ENCODE measurements at regions not wholly inside any gene's neighbourhood (a gene's known extent, or its start where the extent isn't known, plus 50 kb on each side); places are given as distances from the start of the nearest gene placed in this dataset.

DNA sequence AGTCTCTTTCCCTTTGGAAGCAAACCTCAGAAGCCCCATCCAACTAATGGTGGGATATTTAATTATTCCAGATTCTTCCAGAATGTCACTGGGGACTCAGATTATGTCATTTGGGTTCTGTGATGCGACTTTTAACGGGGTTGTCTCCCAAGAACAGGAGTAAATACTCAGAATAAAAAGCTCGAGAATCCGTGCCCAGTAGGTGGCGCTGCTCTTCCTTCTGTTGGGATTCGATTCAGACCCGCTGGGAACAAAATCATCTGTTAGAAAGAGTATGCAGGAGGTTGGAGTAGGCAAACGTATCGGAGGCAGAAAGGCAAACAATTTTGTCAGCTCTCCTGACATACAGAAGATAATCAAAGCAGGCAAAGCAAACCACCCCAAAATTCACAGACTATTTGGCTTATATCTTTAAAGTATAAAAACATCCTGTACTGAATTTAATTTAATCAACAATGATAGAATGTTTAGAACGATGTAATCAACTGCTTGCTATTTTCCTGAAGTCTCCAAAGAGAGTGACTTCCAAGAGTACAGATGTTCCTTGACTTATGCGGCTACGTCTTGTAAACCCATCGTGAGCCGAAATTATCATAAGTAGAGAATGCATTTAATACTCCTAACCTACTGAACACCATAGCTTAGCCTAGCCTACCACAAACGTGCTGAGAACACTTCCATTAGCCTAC, 169.8 kb upstream of the RAI14 start:
- in situ Hi-C loops (cut with MboI; ENCODE audit: low pct_unique_long_range_greater_than_20kb, low sequenced_read_pairs, unreplicated experiment) = loop anchor here (10.0 kb wide), 1 partner anchor 418 kb away; no protein-coding TSS in a partner anchor
- TF ChIP-seq, protein P1, sequence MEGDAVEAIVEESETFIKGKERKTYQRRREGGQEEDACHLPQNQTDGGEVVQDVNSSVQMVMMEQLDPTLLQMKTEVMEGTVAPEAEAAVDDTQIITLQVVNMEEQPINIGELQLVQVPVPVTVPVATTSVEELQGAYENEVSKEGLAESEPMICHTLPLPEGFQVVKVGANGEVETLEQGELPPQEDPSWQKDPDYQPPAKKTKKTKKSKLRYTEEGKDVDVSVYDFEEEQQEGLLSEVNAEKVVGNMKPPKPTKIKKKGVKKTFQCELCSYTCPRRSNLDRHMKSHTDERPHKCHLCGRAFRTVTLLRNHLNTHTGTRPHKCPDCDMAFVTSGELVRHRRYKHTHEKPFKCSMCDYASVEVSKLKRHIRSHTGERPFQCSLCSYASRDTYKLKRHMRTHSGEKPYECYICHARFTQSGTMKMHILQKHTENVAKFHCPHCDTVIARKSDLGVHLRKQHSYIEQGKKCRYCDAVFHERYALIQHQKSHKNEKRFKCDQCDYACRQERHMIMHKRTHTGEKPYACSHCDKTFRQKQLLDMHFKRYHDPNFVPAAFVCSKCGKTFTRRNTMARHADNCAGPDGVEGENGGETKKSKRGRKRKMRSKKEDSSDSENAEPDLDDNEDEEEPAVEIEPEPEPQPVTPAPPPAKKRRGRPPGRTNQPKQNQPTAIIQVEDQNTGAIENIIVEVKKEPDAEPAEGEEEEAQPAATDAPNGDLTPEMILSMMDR (IDR thresholded peaks at IDR 0.05; ENCODE audit: extremely low read depth, insufficient read depth, missing control alignments) = peak; percentile 88
- DNase-seq (ENCODE audit: low spot score) = peak; percentile 74

DNA sequence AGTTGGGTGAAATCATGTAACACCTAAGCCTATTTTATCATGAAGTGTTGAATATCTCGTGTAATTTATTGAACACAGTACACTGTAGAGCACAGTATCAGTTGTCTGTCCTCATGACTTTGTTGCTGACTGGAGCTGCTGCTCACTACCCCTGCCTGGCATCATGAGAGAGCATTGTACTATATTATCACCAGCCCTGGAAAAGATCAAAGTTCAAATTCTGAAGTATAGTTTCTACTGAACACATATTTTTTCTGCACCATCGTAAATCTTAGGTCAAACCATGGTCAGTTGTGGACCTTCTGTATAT, 169.3 kb upstream of the RAI14 start:
- in situ Hi-C loops (cut with MboI; ENCODE audit: low pct_unique_long_range_greater_than_20kb, low sequenced_read_pairs, unreplicated experiment) = loop anchor here (10.0 kb wide), 1 partner anchor 418 kb away; no protein-coding TSS in a partner anchor
- no peak for DNase-seq (ENCODE audit: low spot score)
- TF ChIP-seq, protein P1 (IDR thresholded peaks at IDR 0.05; ENCODE audit: extremely low read depth, insufficient read depth, missing control alignments) = no peak

DNA sequence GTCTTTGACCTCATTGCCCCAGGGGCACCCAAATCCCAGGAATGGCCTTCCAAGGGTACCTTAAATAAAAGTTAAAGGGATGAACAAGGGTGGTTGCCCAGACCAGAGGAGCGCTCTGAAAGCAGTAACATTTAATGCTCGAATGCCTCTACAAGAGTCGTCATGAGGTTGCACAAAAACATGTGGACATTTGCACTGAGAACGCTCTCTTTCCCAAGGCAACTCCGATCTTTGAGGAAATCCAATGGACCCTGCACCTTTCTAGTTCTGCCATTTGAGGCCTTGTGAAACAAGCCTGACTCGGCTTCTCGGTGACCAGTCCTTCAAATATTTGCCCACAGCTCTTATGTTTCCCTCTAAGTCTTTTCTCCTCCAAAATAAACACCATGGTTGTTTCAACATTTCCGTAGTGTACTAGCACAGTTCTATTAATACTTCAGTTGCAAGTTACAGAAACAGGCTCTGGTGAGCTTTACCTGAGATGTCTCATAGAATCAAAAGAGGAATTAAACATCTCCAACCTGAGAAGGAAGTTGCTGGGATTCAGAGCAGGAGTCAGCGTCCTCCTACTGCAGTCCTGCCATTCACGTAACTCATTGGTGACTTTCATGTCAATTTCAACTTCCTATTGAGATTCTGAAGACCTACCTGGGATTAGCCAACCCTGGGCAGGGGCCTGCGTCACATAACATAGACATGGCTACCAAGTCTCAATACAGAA, 168.8 kb upstream of the RAI14 start:
- in situ Hi-C loops (cut with MboI; ENCODE audit: low pct_unique_long_range_greater_than_20kb, low sequenced_read_pairs, unreplicated experiment) = loop anchor here (10.0 kb wide), 1 partner anchor 417 kb away; no protein-coding TSS in a partner anchor

DNA sequence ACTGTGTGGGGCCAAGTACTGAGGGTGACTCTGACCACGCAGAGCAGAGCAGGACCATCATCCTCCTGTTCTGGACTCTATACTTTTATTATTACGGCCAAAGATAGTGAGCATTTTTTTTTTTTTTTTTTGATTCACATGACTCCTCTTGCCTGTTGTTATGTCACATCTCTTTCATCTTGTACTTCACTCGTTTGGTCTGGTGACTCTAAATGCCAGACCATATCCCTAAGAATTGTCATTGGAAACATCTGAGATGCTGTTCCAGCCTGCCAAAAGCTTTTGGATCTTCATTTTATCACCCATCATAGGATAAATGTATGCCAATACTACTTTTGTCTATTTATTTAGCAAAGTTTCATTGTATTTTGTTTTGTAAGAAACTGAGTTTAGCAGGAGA, 168.2 kb upstream of the RAI14 start:
- TF ChIP-seq, protein P1 (IDR thresholded peaks at IDR 0.05; ENCODE audit: extremely low read depth, insufficient read depth, missing control alignments) = no peak
- DNase-seq (ENCODE audit: low spot score) = no peak
- in situ Hi-C loops (cut with MboI; ENCODE audit: low pct_unique_long_range_greater_than_20kb, low sequenced_read_pairs, unreplicated experiment) = loop anchor here (10.0 kb wide), 1 partner anchor 417 kb away; no protein-coding TSS in a partner anchor

More for the DNA sequence above, 168.8 kb upstream of the RAI14 start:
- no peak for DNase-seq (ENCODE audit: low spot score)
- TF ChIP-seq, protein P1 (IDR thresholded peaks at IDR 0.05; ENCODE audit: extremely low read depth, insufficient read depth, missing control alignments) = no peak

DNA sequence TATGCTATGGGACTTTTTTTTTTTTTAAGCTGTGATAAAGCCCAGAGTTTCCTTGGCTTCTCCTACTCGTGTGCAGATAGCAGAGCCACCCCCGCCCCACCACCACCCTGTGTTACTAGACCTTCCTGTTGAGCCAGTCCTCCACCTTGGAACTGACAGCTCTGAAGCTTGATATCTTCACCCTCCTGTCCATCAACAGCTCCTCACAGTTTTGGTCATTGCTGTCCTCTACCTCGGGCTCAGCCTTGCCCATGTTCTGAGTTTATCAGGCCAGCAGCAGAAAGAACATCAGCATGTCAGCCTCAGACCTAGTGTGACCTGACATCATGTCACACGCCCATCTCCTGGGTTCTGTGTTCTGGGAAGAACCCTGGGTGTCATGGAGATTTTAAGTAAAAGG, 167.1 kb upstream of the RAI14 start:
- in situ Hi-C loops (cut with MboI; ENCODE audit: low pct_unique_long_range_greater_than_20kb, low sequenced_read_pairs, unreplicated experiment) = loop anchor here (10.0 kb wide), 1 partner anchor 416 kb away; no protein-coding TSS in a partner anchor
- no peak for DNase-seq (ENCODE audit: low spot score)
- TF ChIP-seq, protein P1 (IDR thresholded peaks at IDR 0.05; ENCODE audit: extremely low read depth, insufficient read depth, missing control alignments) = no peak

DNA sequence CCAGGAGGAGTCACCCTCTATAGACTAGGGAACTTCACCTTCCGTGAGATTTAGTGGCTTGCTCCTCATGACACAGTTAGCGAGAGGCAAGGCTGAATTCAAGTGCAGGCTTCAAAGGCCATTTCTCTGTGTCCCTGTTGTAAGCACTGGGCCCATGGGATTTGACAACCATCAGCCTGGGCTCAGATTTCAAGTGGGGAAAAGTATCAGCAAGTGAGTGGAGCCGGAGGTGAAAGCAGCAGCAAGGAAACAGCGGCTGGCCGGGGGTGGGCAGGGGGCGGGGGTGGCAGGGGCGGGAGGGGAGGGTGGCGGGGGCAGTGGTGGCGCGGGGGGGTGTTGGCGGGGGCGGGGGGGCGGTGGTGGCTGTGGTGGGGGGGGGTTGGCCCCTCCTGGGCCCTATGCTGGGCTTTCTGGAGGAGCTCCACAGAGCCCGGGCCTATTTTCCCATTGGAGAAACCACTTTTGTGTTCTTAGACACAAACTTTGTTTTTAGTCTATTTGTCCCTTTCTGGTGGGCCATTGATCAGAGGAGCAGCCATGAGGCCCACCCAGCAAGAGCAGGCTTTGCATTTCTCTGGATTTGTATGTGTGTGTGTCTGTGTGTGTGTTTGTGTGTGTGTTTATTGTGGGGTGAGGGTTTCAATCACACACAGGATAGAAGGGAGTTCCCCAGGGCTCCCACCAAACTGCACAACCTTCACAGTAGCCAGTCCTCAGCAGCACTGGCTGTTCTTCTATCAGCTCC, 165.4 kb upstream of the RAI14 start:
- TF ChIP-seq, protein P1 (IDR thresholded peaks at IDR 0.05; ENCODE audit: extremely low read depth, insufficient read depth, missing control alignments) = no peak
- in situ Hi-C loops (cut with MboI; ENCODE audit: low pct_unique_long_range_greater_than_20kb, low sequenced_read_pairs, unreplicated experiment) = no loop called here
- DNase-seq (ENCODE audit: low spot score) = no peak
